Mesendoderm (in vitro differentiated cells): ENCODE measurements at regions not wholly inside any gene's neighbourhood (a gene's known extent, or its start where the extent isn't known, plus 50 kb on each side); places are given as distances from the start of the nearest gene placed in this dataset.
"Not testable (repeated sequence)": the region's sequence is repeated elsewhere in the genome, so short reads cannot be mapped to it uniquely, and the experiment has no call there.

Source experiments
- DNase-seq: peaks from one replicate; pipeline ENCODE4 v3.0.0; 2013
- H2AK5ac ChIP-seq: 2 replicates; pipeline ENCODE4 v1.6.1; 2013; ENCODE audit warnings: low read length, inconsistent platforms
- H2BK120ac ChIP-seq: 2 replicates; pipeline ENCODE4 v1.6.1; 2013; ENCODE audit warnings: low read depth, mild to moderate bottlenecking, low read length, moderate library complexity, mixed read lengths
- H2BK15ac ChIP-seq: replicated peaks from 2 replicates; pipeline ENCODE4 v1.6.1; 2013; ENCODE audit warnings: low read depth, mild to moderate bottlenecking, moderate library complexity
- H2BK5ac ChIP-seq: 2 replicates; pipeline ENCODE4 v1.6.1; 2013; ENCODE audit warnings: low read length, inconsistent platforms
- H3K18ac ChIP-seq: 2 replicates; pipeline ENCODE4 v1.6.1; 2013; ENCODE audit warnings: mild to moderate bottlenecking, low read length, mixed read lengths
- H3K23ac ChIP-seq: one replicate; pipeline ENCODE4 v1.6.1; 2013; ENCODE audit warnings: low read length
- H3K27ac ChIP-seq: 2 replicates; pipeline ENCODE4 v1.5.1; 2013; ENCODE audit warnings: low read depth, mild to moderate bottlenecking, inconsistent platforms, low read length, moderate library complexity
- H3K27me3 ChIP-seq: 2 replicates; pipeline ENCODE4 v1.6.1; 2013; ENCODE audit warnings: low read length, control low read depth, mild to moderate bottlenecking, inconsistent platforms; ENCODE audit not compliant: insufficient read depth, poor library complexity
- H3K36me3 ChIP-seq: 2 replicates; pipeline ENCODE4 v1.6.1; 2013; ENCODE audit warnings: low read length, inconsistent platforms; ENCODE audit not compliant: control insufficient read depth, insufficient read depth
- H3K4ac ChIP-seq: one replicate; pipeline ENCODE4 v1.6.1; 2013; ENCODE audit warnings: low read depth, mild to moderate bottlenecking, low read length, moderate library complexity
- H3K4me1 ChIP-seq: 2 replicates; pipeline ENCODE4 v1.6.1; 2013; ENCODE audit warnings: low read depth, low read length, inconsistent platforms; ENCODE audit not compliant: control insufficient read depth
- H3K4me2 ChIP-seq: 2 replicates; pipeline ENCODE4 v1.6.1; 2013; ENCODE audit warnings: low read length
- H3K4me3 ChIP-seq: 2 replicates; pipeline ENCODE4 v1.5.1; 2013; ENCODE audit warnings: mild to moderate bottlenecking, low read length
- H3K56ac ChIP-seq: one replicate; pipeline ENCODE4 v1.6.1; 2013; ENCODE audit warnings: low read length
- H3K79me1 ChIP-seq: 2 replicates; pipeline ENCODE4 v1.6.1; 2013; ENCODE audit warnings: low read length, inconsistent platforms
- H3K79me2 ChIP-seq: 2 replicates; pipeline ENCODE4 v1.6.1; 2013; ENCODE audit warnings: mild to moderate bottlenecking, low read length; ENCODE audit not compliant: control insufficient read depth, insufficient read depth
- H3K9ac ChIP-seq: 2 replicates; pipeline ENCODE4 v1.6.1; 2013; ENCODE audit warnings: low read length, inconsistent platforms
- H4K5ac ChIP-seq: one replicate; pipeline ENCODE4 v1.6.1; 2013; ENCODE audit warnings: low read length
- H4K8ac ChIP-seq: one replicate; pipeline ENCODE4 v1.6.1; 2013; ENCODE audit warnings: low read depth, mild to moderate bottlenecking, control low read depth, low read length, moderate library complexity
- WGBS: extraction: QIAGEN DNeasy Blood & Tissue Kit; methylation state at CpG from one replicate; pipeline ENCODE4 v1.1.7; 2013; ENCODE audit warnings: low lambda C conversion rate, missing lambda C conversion rate; ENCODE audit not compliant: insufficient coverage; ENCODE audit errors: extremely low coverage; 5-methylcytosine and 5-hydroxymethylcytosine counted together

DNA sequence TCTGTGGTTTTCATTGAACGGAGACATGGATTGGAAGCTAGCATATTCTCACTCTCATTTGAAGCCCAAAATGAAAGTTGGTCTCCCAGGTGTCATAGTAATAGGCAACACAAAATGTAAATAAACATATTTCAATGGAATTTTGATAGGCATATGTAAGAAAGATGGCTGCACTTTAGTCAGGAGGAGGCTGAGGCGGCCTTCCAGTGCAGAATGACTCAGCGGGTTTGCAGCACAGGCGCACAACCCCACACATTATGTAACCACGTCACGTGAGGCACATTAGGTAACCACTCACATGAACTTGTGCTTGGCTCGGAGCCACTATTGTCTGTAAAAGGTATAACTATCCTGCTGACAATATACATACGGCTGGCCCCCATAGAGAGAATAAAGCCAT, 381.7 kb downstream of the GPAT3 start:
- H3K79me2 ChIP-seq, result no peaks in the 10 kb centered on the region
- H2BK15ac ChIP-seq, result no peak overlapping the region
- DNase-seq, result peak; percentile 22
- no peaks in the 10 kb centered on the region for H3K27me3 ChIP-seq
- no peak overlapping the region for H4K5ac ChIP-seq
- no peaks in the 10 kb centered on the region for H3K36me3 ChIP-seq
- H2BK120ac ChIP-seq, result no peak overlapping the region
- H3K9ac ChIP-seq, result no peak overlapping the region
- H3K23ac ChIP-seq, result no peak overlapping the region
- no peak overlapping the region for H3K4me3 ChIP-seq
- no peak overlapping the region for H3K4me2 ChIP-seq
- H2AK5ac ChIP-seq, result no peak overlapping the region
- no peak overlapping the region for H2BK5ac ChIP-seq
- no peak overlapping the region for H4K8ac ChIP-seq
- no peaks in the 10 kb centered on the region for H3K79me1 ChIP-seq
- no peaks in the 10 kb centered on the region for H3K4me1 ChIP-seq
- WGBS, result no CpG with 5 or more reads among the region's 8 CpGs
- H3K4ac ChIP-seq, result no peak overlapping the region
- no peak overlapping the region for H3K56ac ChIP-seq
- no peak overlapping the region for H3K18ac ChIP-seq
- no peak overlapping the region for H3K27ac ChIP-seq

DNA sequence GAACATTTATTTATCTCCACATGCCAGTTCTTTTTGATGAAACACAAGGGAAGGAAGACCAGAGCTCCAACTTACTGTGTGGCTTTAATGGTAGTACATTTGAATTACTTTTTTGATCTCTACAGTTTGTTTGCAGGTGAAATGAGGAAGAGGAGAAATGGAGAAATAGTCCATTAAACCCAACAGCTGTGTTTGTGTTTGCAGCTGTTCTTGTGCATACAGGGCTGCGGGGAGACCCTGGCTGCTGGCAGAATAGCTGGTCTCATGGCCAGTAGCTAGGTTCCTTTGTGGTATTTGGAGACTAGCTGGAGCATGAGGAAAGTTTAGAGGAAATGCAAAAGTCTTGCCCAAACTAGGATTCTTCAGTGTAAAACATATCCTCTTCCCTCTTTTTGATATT, 374.8 kb downstream of the GPAT3 start:
- Histone ChIP-seq H3K23ac (no peak overlapping the region), H4K5ac (no peak overlapping the region), H3K4me2 (no peak overlapping the region)

DNA sequence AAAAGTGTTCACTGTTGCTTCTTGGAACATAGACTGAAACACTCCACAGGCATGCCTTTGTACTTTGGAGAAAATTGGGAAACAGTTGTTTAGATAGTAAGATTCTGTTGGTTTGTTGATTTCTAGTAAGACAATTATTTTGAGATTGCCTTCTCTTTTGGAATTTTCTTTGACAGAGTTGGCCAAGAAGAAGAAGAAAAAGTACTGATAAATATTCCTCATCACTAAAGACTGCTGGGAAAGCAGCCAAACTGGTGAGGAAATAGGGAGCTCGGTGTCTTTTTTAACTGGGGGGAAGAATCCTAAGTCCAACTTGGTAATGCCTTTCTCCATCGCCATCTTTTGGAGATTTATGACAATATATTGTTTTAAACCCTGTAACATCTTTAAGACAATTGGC, 370.7 kb downstream of the GPAT3 start:
- Histone ChIP-seq H4K8ac (no peak overlapping the region), H2BK15ac (no peak overlapping the region), H3K9ac (no peak overlapping the region), H3K18ac (no peak overlapping the region), H3K23ac (no peak overlapping the region), H3K27me3 (no peaks in the 10 kb centered on the region), H3K56ac (no peak overlapping the region), H4K5ac (no peak overlapping the region), H3K4me2 (no peak overlapping the region), H3K36me3 (no peaks in the 10 kb centered on the region), H2BK5ac (no peak overlapping the region), H2AK5ac (no peak overlapping the region), H3K4ac (no peak overlapping the region), H3K4me1 (no peaks in the 10 kb centered on the region), H3K79me1 (no peaks in the 10 kb centered on the region), H3K79me2 (no peaks in the 10 kb centered on the region), H2BK120ac (no peak overlapping the region), H3K4me3 (no peak overlapping the region), H3K27ac (no peak overlapping the region)
- no peak for DNase-seq
- no CpG with 5 or more reads among the region's 2 CpGs for WGBS

More for the DNA sequence above, 374.8 kb downstream of the GPAT3 start:
- Histone ChIP-seq H3K27me3 (no peaks in the 10 kb centered on the region), H3K4me1 (no peaks in the 10 kb centered on the region), H2BK5ac (no peak overlapping the region), H3K27ac (no peak overlapping the region), H3K4me3 (no peak overlapping the region), H3K4ac (no peak overlapping the region), H3K36me3 (no peaks in the 10 kb centered on the region), H3K9ac (no peak overlapping the region), H3K56ac (no peak overlapping the region), H2BK15ac (no peak overlapping the region), H2AK5ac (no peak overlapping the region), H3K18ac (no peak overlapping the region), H2BK120ac (no peak overlapping the region), H3K79me1 (no peaks in the 10 kb centered on the region), H4K8ac (no peak overlapping the region), H3K79me2 (no peaks in the 10 kb centered on the region)
- WGBS, result no CpG with 5 or more reads among the region's 1 CpG
- no peak for DNase-seq

DNA sequence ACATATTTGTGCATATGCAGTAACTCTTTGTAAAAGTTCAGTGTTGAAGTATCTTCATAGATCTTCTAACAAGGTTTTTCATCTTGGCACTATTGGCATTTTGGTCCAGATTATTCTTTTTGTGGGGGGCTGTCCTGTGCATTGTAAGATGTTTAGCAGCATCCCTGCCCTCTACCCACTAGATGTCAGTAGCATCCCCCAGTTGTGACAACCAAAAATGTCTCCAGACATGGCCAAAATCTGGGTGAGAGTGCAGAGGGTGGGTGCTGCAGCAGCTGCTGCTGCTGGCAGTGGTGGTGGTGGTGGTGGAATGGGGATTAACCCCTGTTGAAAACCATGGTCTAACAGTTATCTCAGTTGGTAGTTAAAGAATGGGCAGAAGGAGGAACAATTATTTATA, 370.0 kb downstream of the GPAT3 start:
- Histone ChIP-seq H4K5ac (no peak overlapping the region), H3K27me3 (no peaks in the 10 kb centered on the region), H2BK5ac (no peak overlapping the region), H3K4me1 (no peaks in the 10 kb centered on the region), H3K4ac (no peak overlapping the region), H3K23ac (no peak overlapping the region), H3K4me2 (no peak overlapping the region), H3K79me2 (no peaks in the 10 kb centered on the region), H3K79me1 (no peaks in the 10 kb centered on the region), H4K8ac (no peak overlapping the region), H3K27ac (no peak overlapping the region), H3K36me3 (no peaks in the 10 kb centered on the region), H3K9ac (no peak overlapping the region), H2AK5ac (no peak overlapping the region), H3K4me3 (no peak overlapping the region), H2BK120ac (no peak overlapping the region), H3K56ac (no peak overlapping the region), H2BK15ac (no peak overlapping the region), H3K18ac (no peak overlapping the region)
- peak; percentile 63 for DNase-seq

DNA sequence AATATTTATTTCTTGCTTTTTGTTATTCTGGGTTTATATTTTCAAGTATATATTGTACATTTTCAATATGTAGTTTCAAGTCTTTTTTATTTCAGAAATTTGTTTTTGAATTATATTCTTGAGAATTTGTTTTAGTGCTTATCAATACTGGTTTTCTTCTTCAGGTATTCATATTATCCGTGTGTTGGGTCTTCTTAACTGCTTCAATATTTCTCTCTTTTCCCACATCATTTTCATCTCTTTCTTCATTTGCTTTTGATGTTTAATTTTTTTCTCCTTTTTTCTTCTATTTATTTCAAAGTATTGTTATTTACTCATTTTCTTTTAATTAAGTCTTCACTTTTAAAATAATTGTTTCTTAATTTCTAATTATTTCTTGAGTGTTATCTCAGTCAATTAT, 367.8 kb downstream of the GPAT3 start:
- not testable (repeated sequence) for H4K8ac ChIP-seq, H2BK5ac ChIP-seq, H4K5ac ChIP-seq, H3K4me3 ChIP-seq, H3K79me1 ChIP-seq, H3K9ac ChIP-seq, H3K79me2 ChIP-seq, H3K23ac ChIP-seq, H3K27ac ChIP-seq, H3K4ac ChIP-seq, H3K27me3 ChIP-seq, H3K56ac ChIP-seq, DNase-seq, H2BK15ac ChIP-seq, H2AK5ac ChIP-seq, H3K4me1 ChIP-seq, H3K4me2 ChIP-seq, H2BK120ac ChIP-seq, H3K18ac ChIP-seq, H3K36me3 ChIP-seq
- no CpG with 5 or more reads among the region's 1 CpG for WGBS

DNA sequence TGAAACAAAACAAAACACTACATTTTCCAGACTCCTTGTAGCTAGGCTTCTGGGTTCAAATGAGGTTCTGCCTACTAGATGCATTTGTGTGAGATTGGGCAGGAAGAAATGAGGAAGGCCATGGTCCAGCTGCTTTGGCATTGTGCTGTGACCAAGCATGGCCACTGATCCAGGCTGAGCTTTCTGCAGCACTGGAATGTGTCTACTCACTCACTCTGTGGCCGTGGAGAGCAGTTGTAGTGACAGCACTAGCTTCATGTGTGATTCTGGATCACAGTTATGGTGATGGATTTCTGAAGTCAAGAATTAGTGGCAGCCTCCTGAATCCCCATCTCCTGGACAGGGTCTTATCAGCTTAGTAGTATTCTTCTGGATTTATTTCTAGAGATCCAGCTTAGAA, 358.9 kb downstream of the GPAT3 start:
- no peak overlapping the region for H3K27ac ChIP-seq
- H3K9ac ChIP-seq, result no peak overlapping the region
- H4K5ac ChIP-seq, result no peak overlapping the region
- no peak overlapping the region for H2BK120ac ChIP-seq
- H2AK5ac ChIP-seq, result no peak overlapping the region
- H3K79me1 ChIP-seq, result no peaks in the 10 kb centered on the region
- H2BK5ac ChIP-seq, result no peak overlapping the region
- no peak overlapping the region for H3K4ac ChIP-seq
- no peak overlapping the region for H3K23ac ChIP-seq
- H3K18ac ChIP-seq, result no peak overlapping the region
- H3K4me2 ChIP-seq, result no peak overlapping the region
- no peak overlapping the region for H3K56ac ChIP-seq
- no peaks in the 10 kb centered on the region for H3K79me2 ChIP-seq
- H3K27me3 ChIP-seq, result no peaks in the 10 kb centered on the region
- no peak for DNase-seq
- no peaks in the 10 kb centered on the region for H3K4me1 ChIP-seq
- no peak overlapping the region for H4K8ac ChIP-seq
- no peaks in the 10 kb centered on the region for H3K36me3 ChIP-seq
- no peak overlapping the region for H2BK15ac ChIP-seq
- H3K4me3 ChIP-seq, result no peak overlapping the region
- no CpG with 5 or more reads among the region's 1 CpG for WGBS
